ENCODE measurements at regions not wholly inside any gene's neighbourhood (a gene's known extent, or its start where the extent isn't known, plus 50 kb on each side); places are given as distances from the start of the nearest gene placed in this dataset.

DNA sequence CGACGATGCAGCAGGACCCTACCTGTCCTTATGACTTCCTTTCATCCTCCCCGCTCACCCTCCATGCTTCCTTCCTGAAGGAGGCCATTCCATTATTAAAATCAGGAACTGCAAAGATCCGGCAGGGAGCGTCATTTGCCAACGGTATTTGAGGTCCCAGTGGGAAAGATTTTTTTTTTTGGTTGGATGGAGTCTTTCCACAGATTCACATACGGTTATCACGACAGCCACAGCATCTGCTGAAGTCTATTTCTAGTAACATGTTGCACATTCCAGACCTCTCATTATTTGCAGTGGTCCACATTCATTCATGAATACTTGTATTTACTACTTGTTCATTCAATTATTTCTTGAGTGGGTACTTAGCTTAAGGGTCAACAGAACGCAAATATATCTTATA is 94.7 kb upstream of the LYZL2 start:
- no peak for DNase-seq (ENCODE audit: low spot score)
- TF ChIP-seq CTCF (IDR thresholded peaks at IDR 0.05), result no peak
- no peak overlapping the region for H3K4me3 Mint-ChIP-seq
- H3K79me2 ChIP-seq (ENCODE audit: low read depth), result no peaks in the 10 kb centered on the region
- no peaks in the 10 kb centered on the region for H3K36me3 ChIP-seq
- H3K4me1 Mint-ChIP-seq, result peaks cover 12% of the 10 kb centered on the region
- peaks cover 9% of the 10 kb centered on the region for H3F3A ChIP-seq (ENCODE audit: low read depth)
- H3K27me3 Mint-ChIP-seq (ENCODE audit: insufficient read depth, low read depth), result peaks cover 6% of the 10 kb centered on the region
- H3K4me2 ChIP-seq, result no peak overlapping the region
- no peak overlapping the region for H3K27ac ChIP-seq
- H3K36me3 Mint-ChIP-seq, result no peaks in the 10 kb centered on the region
- no peaks in the 10 kb centered on the region for H4K20me1 ChIP-seq (ENCODE audit: low read depth)
- H3K27me3 ChIP-seq, result no peaks in the 10 kb centered on the region
- H3K9ac ChIP-seq, result no peak overlapping the region
- no peak overlapping the region for H2AFZ ChIP-seq (replicated peaks)
- H3K27ac Mint-ChIP-seq, result no peak overlapping the region
- no peaks in the 10 kb centered on the region for H3K9me3 ChIP-seq (ENCODE audit: low read depth)
- H3K9me3 Mint-ChIP-seq, result no peaks in the 10 kb centered on the region
- no peaks in the 10 kb centered on the region for H3K4me1 ChIP-seq
- no peak overlapping the region for H3K4me3 ChIP-seq

GRCh38 chr10:30722956-30723620 is 93.5 kb upstream of the LYZL2 start:
- TF ChIP-seq CTCF (IDR thresholded peaks at IDR 0.05) (no peak), EZH2 (IDR thresholded peaks at IDR 0.05) (no peak), EZH2phosphoT487 (IDR thresholded peaks at IDR 0.05) (no peak)
- Histone ChIP-seq H3K9me3 (ENCODE audit: low read depth) (no peaks in the 10 kb centered on the region), H3K27me3 (no peaks in the 10 kb centered on the region), H3K4me3 (no peak overlapping the region), H3K27ac (no peak overlapping the region), H3K36me3 (no peaks in the 10 kb centered on the region), H3F3A (ENCODE audit: low read depth) (peaks cover 9% of the 10 kb centered on the region), H4K20me1 (ENCODE audit: low read depth) (no peaks in the 10 kb centered on the region), H3K4me1 (no peaks in the 10 kb centered on the region), H3K9ac (no peak overlapping the region), H2AFZ (replicated peaks) (peak overlapping the region; percentile 13), H3K79me2 (ENCODE audit: low read depth) (no peaks in the 10 kb centered on the region), H3K4me2 (peak overlapping the region; percentile 1)
- H3K36me3 Mint-ChIP-seq, result no peaks in the 10 kb centered on the region
- H3K27me3 Mint-ChIP-seq (ENCODE audit: insufficient read depth, low read depth), result peaks cover 6% of the 10 kb centered on the region
- H3K4me3 Mint-ChIP-seq, result no peak overlapping the region
- peaks cover 12% of the 10 kb centered on the region for H3K4me1 Mint-ChIP-seq
- no peaks in the 10 kb centered on the region for H3K9me3 Mint-ChIP-seq
- peak; percentile 32 for DNase-seq (ENCODE audit: low spot score)
- H3K27ac Mint-ChIP-seq, result no peak overlapping the region

GRCh38 chr10:30719832-30720231 is 90.3 kb upstream of the LYZL2 start:
- Histone ChIP-seq H3K27me3 (no peaks in the 10 kb centered on the region), H3K79me2 (ENCODE audit: low read depth) (no peaks in the 10 kb centered on the region), H3K4me3 (no peak overlapping the region), H3K4me1 (no peaks in the 10 kb centered on the region), H3K27ac (no peak overlapping the region), H3K9me3 (ENCODE audit: low read depth) (no peaks in the 10 kb centered on the region), H2AFZ (replicated peaks) (peak overlapping the region; percentile 42), H3F3A (ENCODE audit: low read depth) (peaks cover 9% of the 10 kb centered on the region), H3K4me2 (no peak overlapping the region), H4K20me1 (ENCODE audit: low read depth) (no peaks in the 10 kb centered on the region), H3K36me3 (no peaks in the 10 kb centered on the region), H3K9ac (no peak overlapping the region)
- Mint-ChIP-seq H3K36me3 (no peaks in the 10 kb centered on the region), H3K27me3 (ENCODE audit: insufficient read depth, low read depth) (peaks cover 4% of the 10 kb centered on the region), H3K27ac (no peak overlapping the region), H3K4me1 (peaks cover 8% of the 10 kb centered on the region), H3K4me3 (no peak overlapping the region), H3K9me3 (no peaks in the 10 kb centered on the region)
- no peak for TF ChIP-seq EZH2 (IDR thresholded peaks at IDR 0.05)
- no peak for TF ChIP-seq CTCF (IDR thresholded peaks at IDR 0.05)
- TF ChIP-seq EZH2phosphoT487 (IDR thresholded peaks at IDR 0.05), result no peak
- DNase-seq (ENCODE audit: low spot score), result no peak
